Fibroblast of pulmonary artery (primary cell): ENCODE measurements at regions not wholly inside any gene's neighbourhood (a gene's known extent, or its start where the extent isn't known, plus 50 kb on each side); places are given as distances from the start of the nearest gene placed in this dataset.
"Not testable (repeated sequence)": the region's sequence is repeated elsewhere in the genome, so short reads cannot be mapped to it uniquely, and the experiment has no call there.

Source experiments
- DNase-seq: peaks from one replicate; pipeline ENCODE4 v3.0.0-alpha.2; 2010; ENCODE audit warnings: low read depth
- H3K4me3 ChIP-seq: replicated peaks from 2 replicates; pipeline ENCODE4 v1.5.1; 2011; ENCODE audit warnings: low read depth, mild to moderate bottlenecking, control low read depth, low read length, moderate library complexity
- TF ChIP-seq, protein P1 (sequence below): IDR thresholded peaks from 2 replicates; pipeline ENCODE4 v1.5.1; 2011; ENCODE audit warnings: mild to moderate bottlenecking, control low read depth, low read length, inconsistent platforms; ENCODE audit errors: missing control alignments

GRCh38 chr4:137735561-137736104, 203.3 kb upstream of the PCDH18 start:
- H3K4me3 ChIP-seq = no peak overlapping the region
- TF ChIP-seq, protein P1, sequence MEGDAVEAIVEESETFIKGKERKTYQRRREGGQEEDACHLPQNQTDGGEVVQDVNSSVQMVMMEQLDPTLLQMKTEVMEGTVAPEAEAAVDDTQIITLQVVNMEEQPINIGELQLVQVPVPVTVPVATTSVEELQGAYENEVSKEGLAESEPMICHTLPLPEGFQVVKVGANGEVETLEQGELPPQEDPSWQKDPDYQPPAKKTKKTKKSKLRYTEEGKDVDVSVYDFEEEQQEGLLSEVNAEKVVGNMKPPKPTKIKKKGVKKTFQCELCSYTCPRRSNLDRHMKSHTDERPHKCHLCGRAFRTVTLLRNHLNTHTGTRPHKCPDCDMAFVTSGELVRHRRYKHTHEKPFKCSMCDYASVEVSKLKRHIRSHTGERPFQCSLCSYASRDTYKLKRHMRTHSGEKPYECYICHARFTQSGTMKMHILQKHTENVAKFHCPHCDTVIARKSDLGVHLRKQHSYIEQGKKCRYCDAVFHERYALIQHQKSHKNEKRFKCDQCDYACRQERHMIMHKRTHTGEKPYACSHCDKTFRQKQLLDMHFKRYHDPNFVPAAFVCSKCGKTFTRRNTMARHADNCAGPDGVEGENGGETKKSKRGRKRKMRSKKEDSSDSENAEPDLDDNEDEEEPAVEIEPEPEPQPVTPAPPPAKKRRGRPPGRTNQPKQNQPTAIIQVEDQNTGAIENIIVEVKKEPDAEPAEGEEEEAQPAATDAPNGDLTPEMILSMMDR = no peak
- no peak for DNase-seq

DNA sequence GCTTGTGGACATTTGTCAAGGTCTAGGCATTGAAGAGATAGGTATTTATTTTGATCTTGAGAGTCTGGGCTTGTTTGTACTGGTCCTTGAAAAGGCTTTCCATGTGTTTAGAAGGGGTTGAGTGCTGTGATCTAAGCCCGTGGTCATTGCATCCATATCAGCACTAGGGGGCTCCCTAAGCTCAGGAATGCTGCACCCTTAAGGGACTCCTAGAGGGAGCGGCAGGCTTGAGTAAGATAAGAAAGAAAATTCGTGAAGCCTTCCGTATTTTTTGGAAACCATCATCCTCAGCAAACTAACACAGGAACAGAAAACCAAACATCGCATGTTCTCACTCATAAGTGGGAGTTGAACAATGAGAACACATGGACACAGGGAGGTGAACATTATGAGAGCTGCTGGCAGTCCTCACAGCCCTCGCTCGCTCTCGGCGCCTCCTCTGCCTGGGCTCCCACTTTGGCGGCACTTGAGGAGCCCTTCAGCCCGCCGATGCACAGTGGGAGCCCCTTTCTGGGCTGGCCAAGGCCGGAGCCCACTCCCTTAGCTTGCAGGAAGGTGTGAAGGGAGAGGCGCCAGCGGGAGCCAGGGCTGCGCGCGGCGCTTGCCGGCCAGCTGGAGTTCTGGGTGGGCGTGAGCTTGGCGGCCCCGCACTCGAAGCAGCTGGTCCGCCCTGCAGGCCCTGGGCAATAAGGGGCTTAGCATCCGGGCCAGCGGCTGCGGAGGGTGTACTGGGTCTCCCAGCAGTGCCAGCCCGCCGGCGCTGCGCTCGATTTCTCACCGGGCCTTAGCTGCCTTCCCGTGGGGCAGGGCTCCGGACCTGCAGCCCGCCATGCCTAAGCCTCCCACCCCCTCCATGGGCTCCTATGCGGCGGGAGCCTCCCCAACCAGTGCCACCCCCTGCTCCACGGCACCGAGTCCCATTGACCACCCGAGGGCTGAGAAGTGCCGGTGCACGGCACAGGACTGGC, 201.2 kb upstream of the PCDH18 start:
- peak; percentile 37 for DNase-seq
- TF ChIP-seq, protein P1 = peak; percentile 27
- H3K4me3 ChIP-seq = not testable (repeated sequence)

DNA sequence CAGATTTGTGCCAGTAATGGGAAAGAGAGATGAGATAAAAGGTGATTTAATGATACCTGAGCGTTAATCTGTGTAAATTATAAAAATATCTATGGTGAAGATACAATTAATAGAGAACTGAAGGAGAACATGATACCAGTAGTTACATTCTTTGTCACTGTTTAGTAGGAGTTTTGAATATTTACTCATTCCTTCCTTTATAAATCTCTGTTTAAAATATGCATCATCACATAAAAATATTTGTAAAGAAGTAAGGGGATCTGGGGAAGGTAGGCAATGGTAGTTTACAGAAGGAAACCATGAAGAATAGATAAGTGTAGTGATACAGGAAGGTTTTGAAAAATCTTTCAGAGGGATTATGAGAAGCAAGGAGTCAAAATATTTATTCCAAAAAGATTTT, 190.6 kb upstream of the PCDH18 start:
- DNase-seq = no peak
- H3K4me3 ChIP-seq = no peak overlapping the region
- TF ChIP-seq, protein P1 = no peak

- TF ChIP-seq, protein P1 = no peak
- no peak overlapping the region for H3K4me3 ChIP-seq
- DNase-seq = no peak
Measured at GRCh38 chr4:137711502-137711901, 179.2 kb upstream of the PCDH18 start.

DNA sequence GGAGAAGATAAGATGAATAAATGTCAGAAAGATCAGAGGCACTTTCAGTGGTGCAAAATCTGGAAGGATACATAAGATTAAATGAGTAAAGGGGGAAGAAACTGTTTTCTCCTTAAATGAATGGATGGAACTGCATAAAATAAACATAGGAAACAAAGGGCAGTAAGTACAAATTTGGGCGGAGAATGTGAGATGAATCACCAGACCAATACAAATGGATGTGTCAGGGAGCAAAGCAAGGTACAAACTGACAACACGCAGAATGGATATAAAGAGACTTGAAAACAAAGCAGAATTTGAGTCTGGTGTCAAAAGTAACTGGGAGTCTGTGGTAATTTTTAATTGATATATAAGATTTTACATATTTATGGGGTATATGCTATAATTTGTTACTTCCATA, 175.3 kb upstream of the PCDH18 start:
- peak; percentile 72 for DNase-seq
- TF ChIP-seq, protein P1 = no peak
- no peak overlapping the region for H3K4me3 ChIP-seq

GRCh38 chr4:137707102-137707620, 174.9 kb upstream of the PCDH18 start:
- H3K4me3 ChIP-seq = no peak overlapping the region
- TF ChIP-seq, protein P1 = no peak
- peak; percentile 23 for DNase-seq
